GM18505 (cell line): ENCODE measurements at regions not wholly inside any gene's neighbourhood (a gene's known extent, or its start where the extent isn't known, plus 50 kb on each side); places are given as distances from the start of the nearest gene placed in this dataset.
"Not testable (repeated sequence)": the region's sequence is repeated elsewhere in the genome, so short reads cannot be mapped to it uniquely, and the experiment has no call there.

ENCODE experiments used
- ATAC-seq: cut with Tn5 transposase; IDR thresholded peaks from one replicate; pipeline ENCODE4 v1.9.1; 2021; ENCODE audit not compliant: unreplicated experiment
- POLR2A ChIP-seq: IDR thresholded peaks from 4 replicates; pipeline ENCODE4 v1.6.1; 2011; ENCODE audit warnings: borderline replicate concordance; ENCODE audit not compliant: insufficient read depth, insufficient read length; ENCODE audit errors: extremely low read depth

DNA sequence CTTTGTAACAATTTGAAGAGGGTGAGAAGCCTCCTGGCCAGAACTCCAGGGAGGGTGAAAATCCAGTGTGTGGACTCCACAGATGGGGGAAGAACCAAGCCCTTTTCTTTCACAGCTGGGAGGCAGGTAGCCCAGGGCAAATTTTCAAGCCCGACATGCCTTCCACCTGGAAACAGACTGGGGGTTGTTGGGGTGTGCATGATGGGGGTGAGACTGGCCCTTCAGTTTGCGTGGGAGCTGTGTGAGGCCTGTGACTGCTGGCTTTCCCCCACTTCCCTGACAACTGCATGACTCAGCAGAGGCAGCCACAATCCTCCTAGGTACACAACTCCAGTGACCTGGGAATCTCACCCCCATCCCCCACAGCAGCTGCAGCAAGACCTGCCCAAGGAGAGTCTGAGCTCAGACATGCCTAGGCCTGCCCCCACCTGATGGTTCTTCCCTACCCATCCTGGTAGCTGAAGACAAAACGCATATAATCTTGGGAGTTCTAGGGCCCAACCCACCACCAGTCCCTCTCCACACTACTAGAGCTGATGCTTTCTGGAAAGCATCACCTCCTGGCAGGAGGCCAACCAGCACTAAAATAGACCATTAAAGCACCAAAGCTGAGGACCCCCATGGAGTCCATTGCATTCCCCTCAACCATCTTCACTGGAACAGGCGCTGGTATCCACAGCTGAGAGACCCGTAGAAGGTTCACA, 445.4 kb downstream of the TFEC start:
- TF ChIP-seq POLR2A = no peak
- ATAC-seq = no peak

DNA sequence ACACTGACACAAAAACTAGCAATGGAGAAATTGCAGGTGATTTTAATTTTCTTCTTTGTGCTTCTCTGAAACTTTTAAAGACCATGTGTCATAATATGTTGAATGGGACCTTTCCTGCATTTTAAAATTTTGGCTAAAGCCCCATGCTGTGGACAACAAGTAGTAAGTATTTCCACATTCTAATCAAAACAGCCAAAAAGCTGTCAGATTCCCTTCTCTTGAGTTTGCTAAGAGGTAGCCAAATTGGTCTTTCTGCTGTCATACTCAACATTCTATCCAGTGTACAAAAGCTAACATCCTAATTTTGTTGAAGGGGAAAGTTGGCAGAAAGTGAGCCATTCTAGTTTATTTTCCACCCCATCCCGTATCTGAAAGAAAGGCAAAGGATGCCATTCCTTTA, 447.6 kb downstream of the TFEC start:
- TF ChIP-seq POLR2A = no peak
- ATAC-seq = no peak

DNA sequence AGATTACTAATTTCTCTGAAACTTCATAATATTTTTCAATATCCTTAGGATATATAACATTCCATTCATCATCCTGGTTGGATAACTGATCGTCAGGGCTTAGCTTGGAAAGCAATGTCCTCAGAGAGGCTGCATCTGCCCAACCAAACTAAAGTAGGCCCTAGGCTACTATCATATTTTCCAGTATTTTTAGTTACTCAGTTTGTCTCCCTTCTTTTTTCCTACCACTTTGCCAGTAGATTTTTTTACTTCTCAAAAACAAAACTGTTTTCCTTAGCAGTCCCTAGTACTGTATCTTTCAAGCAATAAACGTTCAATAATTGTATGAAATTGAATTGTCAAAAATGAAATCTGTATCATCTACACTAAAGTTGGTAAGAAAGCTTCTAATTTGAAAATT, 452.0 kb downstream of the TFEC start:
- no peak for TF ChIP-seq POLR2A
- ATAC-seq = no peak

DNA sequence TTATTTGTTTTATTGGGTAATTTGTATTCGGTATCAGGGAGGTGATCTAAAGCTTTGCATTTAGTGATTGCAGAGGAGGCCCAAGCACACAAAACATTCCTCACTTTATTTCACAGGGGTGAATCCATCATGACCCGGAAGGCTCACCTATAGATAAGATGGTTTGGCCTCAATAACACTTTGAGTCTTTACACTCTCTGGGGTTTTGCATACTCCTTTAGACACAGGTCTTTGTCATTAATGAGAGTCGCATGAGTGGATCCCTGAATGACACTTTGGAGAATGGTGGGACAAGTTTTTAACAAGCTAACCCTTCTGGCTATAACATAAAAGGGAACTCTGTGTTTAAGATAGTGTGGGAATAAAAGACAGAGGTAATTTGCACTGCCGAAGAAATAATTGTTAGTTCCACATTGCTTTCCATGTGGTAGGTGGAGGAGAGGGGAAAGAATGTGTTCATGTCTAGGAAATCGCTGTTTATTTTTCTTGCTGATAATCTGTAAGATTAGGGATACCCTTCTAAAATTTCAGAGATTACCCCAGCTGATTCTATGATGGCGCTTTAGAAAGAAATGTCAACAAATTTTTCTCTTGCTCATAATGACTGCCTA, 455.8 kb downstream of the TFEC start:
- TF ChIP-seq POLR2A = no peak
- no peak for ATAC-seq

DNA sequence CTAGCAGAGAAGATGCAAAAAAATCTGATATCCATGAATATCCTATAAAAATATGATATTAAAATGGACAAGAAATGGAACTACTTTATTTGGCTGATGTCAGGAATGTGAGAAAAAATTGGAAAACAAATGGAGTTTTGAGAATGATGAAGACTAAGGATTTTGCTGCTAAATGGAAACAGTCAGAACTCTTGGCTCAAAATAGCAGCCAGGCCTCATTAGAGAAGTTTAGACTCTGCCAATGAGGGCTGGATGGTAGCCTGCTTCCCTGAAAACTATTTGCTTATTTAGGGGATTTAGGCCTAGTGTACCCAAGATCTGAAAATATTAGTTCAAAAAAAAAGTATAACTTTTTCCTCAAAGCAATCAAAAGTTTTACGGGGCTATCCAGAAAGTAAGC, 458.5 kb downstream of the TFEC start:
- TF ChIP-seq POLR2A = no peak
- ATAC-seq = no peak

DNA sequence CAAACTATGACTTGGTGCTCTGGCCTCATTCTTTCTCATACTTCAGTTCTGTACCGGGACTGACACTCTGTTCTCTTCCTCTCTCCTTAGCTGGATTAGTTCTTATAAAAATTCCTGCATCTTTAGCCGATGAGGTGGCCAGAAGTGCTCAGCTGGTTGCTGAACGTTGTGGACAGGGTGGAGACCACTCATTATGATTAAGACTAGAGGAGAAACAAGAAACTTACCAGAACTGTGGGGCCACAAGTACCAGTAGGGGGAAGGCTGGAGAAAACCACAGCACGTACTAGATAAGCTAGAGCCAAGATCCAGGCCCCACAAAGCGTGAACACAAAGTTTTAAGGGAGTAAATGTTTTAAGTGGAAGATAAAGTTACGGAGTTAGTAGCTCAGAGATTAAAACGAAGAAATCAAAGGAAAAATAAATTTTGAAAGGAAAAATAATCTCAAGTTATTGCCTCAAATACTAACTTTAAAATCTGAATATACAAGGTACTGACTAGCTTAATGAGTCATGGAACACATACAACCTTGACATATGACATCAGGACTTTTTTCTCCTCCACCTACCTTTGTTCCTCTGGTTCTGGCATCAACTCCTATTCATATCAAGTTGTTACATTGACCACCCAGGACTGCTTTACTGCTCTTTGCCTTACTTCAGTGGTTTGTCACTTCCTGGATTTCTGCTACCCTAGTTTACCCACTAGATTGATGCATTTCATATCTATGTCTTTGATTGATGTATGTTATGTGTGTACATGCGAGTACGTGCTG, 469.0 kb downstream of the TFEC start:
- TF ChIP-seq POLR2A = no peak
- ATAC-seq = no peak

DNA sequence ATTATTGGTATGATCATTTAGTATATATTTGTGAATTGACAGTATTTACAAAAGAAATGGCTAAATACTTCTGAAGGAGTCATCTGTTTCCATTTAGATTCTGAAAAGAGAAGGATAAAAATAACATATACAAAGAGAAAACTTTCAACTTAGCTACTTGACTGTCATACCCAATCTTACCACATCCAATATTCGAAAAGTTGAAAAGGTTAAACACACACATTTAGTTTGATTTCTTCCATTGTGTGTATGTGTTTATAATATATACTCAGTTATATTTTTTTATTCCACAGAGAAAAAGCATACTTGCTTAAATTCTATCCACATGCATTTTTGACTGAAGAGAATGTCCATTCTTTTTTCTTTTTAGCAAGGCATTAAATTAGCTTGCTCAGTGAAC, 470.7 kb downstream of the TFEC start:
- ATAC-seq = no peak
- TF ChIP-seq POLR2A = no peak

DNA sequence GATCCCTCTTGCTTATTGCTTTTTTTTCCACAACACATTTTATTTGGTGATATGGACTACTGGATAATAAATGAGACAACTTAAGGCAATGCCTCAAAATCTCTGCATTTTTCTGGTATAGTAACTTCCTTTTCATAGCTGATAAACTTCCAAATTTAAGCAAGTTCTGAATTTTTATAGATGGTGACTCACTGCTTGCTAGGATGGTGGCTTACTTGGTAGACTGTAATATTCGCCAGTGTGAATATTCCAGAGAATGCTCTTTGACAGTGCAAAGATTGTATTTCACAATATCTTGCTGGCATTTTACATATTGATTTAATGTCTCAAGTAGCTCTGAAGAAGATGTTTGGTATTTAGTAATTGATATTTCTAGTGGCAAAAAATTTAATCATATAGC, 472.4 kb downstream of the TFEC start:
- no peak for ATAC-seq
- TF ChIP-seq POLR2A = no peak

DNA sequence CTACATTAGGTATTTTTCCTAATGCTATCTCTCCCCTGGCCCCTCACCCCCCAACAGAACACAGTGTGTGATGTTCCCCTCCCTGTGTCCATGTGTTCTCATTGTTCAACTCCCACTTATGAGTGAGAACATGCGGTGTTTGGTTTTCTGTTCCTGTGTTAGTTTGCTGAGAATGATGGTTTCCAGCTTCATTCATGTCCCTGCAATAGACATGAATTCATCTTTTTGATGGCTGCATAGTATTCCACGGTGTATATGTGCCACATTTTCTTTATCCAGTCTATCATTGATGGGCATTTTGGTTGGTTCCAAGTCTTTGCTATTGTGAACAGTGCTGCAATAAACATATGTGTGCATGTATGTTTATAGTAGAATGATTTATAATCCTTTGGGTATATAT, 473.3 kb downstream of the TFEC start:
- not testable (repeated sequence) for ATAC-seq

DNA sequence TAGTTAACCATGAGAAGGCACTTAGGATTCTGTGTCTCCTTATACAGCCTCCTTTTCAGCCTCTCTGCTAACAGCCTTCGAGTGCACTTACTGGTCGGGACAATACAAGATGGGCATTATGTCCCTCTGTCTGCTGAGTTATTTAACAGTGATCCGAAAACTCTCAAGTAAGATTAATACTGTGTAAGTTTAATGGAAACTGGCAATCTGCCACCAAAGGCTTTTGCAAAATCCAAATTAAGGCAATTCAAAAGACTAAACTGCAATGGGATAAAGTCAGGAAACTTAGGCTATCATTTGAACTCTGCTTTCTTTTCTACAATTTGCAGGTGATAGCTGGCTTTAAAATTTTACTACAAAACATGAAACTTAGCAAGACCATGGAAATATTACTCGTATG, 477.8 kb downstream of the TFEC start:
- no peak for ATAC-seq
- no peak for TF ChIP-seq POLR2A

DNA sequence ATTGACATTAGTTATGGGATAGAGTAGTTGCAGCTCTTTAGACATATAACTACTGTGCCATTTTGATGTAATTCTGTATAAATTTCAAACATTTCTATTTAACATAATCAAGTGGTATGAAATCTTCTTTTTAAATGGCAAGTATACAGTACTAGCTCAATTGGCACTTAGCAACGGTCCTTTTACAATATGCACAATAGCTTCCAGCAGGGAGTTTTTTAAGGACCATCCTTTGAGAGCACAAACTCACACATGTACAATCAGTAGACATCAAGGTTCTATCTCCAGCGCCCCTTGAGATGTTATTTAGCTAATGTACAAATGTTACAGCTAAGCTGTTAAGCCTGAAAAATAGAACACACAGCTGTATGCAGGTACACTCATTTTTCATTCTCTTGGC, 480.7 kb downstream of the TFEC start:
- no peak for ATAC-seq
- no peak for TF ChIP-seq POLR2A

DNA sequence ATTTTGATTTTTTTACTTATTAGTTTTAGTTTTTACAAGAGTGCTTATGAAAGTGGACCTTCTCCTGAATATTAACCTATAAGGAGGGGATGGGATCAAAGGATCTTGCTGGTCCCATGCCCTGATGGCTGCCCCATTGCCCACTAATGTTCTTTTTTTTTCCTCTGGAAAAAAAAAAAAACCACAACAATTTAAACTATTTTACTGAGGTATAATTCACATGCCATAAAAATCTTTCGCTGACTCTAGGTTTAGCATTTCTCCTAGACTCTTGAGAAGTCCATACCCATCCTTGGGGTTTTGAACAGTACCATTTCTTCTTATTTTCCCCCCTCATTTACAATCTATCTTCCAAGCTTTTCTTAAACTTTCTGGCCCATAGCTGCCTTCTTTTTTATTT, 481.8 kb downstream of the TFEC start:
- ATAC-seq = no peak
- no peak for TF ChIP-seq POLR2A

DNA sequence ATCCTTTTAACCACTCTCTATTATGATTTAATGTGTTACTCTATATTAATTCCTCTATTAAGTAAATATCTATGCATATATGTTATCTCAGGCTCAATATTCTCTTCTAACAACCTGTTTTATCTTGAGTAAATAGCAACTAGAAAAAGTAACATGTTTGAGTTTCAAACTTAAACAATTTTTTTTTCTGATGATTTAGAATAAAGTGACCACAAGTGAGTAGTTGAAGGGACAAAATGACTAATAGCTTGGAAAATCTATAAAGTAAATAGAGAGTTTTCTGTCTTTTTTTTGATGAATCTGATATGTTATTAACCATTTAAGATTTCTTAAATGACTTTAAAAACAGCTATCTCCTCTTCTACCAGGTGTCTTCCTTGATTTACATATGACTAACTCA, 483.8 kb downstream of the TFEC start:
- ATAC-seq = no peak
- no peak for TF ChIP-seq POLR2A

DNA sequence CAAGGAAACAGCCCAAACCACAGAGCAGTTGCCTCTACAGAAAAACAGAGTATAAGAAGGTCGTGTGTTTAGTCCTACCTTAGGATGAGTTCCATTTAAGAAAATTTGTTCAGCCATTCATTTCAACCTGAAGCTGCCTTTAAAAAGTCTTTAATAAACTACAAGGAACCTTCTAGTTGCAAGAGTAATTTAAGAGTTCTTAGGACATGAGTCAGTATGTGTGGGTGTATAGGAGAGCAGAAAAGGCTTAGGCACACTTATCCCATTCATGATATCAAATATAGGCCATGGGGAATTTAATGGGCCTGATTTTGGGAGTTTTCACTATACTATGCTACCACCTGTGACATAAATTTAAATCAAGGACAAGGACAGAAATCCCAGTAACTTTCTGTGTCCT, 496.8 kb downstream of the TFEC start:
- no peak for ATAC-seq
- TF ChIP-seq POLR2A = no peak

DNA sequence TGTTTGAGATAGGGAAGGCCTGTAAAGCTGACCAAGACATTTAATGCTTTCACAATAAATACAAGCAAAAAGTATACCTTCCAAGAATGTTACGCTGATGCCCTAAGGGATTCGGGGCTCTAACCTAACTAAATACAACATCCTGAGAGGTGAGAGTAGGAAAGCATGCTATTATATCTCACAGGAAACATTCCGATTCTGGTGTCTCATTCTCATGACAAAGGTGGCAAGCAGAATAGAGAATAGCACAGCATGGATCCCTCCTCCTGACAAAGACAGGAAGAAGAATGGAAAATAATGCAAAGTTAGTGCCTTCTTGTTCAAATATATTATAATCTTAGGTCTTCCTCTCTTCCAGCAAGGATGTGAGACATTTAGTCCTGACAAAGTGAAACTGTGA, 504.3 kb downstream of the TFEC start:
- TF ChIP-seq POLR2A = no peak
- no peak for ATAC-seq

DNA sequence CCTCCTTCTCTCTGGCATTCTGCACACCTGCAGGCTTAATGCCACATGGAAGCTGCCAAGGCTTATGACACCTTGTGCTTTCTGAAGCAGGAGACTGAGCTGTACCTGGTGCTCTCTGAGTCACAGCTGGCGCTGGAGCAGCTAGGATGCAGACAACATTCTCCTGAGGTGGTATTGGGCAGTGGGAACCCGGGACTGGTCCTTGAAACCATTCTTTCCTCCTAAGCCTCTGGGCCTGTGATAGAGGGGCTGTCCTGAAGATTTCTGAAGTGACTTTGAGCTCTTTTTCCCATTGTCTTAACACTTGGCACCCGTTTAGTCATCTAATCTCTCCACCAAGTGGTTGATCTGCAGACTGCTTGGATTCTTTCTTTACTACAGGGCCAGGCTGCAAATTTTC, 508.4 kb downstream of the TFEC start:
- no peak for ATAC-seq
- no peak for TF ChIP-seq POLR2A
